ENCODE measurements at regions not wholly inside any gene's neighbourhood (a gene's known extent, or its start where the extent isn't known, plus 50 kb on each side); places are given as distances from the start of the nearest gene placed in this dataset.

- no peak for TF ChIP-seq CTCF (IDR thresholded peaks at IDR 0.05)
- TF ChIP-seq POLR2A (IDR thresholded peaks at IDR 0.05) = no peak
These were observed 2463.1 kb downstream of the ARAP2 start for GRCh38 chr4:33780952-33781791.

Data from adrenal gland (tissue), 5 donors.